COLO829 (cell line): ENCODE measurements at regions not wholly inside any gene's neighbourhood (a gene's known extent, or its start where the extent isn't known, plus 50 kb on each side); places are given as distances from the start of the nearest gene placed in this dataset.

ENCODE experiments used
- DNase-seq: peaks from one replicate; pipeline ENCODE4 v3.0.0; 2012; ENCODE audit warnings: low spot score

DNA sequence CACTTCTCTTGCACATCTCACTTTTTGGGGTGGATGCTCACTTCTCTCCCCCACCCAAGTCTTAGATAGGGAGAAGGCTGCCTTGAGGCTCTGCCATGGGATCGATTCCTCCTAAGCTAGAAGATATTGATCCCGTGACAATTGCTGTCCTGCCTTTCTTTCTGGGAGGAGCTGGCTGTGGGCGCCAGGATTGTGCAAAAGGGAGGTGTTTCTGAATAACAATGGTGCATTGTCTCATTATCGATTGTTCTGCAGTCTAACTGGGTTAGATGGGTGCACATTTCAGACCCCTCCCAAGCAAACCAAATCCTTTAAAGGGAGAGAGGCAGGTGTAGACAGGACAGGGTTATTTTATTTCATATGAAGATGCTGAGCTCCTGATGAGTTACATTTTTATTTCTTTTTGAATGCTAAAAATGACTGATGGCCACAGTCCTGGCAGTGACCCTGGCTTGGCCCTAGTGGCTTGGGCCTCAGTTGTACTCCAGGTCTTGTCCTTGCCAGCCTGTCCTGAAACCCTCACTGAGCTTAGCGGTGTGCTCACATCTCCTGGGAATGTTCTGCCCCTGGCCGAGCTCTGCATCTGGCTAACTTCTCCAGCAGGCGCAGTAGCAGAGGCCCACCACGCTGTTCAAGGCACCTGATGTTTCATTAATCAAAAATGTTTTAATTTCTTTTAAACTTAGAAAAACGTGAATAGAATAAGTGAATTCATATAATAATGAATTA, 99.0 kb upstream of the KAZN start:
- no peak for DNase-seq

- no peak for DNase-seq
Observed at GRCh38 chr1:14500041-14500440, 98.4 kb upstream of the KAZN start.

DNA sequence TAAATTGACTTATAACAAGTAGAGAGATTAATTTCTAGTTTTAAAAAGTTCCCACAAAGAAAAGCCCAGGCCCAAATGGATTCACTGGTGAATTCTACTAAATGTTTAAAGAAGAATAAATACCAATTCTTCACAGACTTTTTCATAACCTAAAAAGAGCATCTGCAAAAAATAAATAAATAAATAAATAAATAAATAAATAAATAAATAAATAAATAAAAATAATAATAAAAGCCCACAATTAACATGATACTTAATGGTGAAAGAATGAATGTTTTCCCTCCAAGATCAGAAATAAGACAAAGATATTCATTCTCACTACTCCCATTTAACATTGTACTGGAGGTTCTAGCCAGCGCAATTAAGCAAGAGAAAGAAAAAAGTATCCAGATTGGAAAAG, 97.6 kb upstream of the KAZN start:
- no peak for DNase-seq

DNA sequence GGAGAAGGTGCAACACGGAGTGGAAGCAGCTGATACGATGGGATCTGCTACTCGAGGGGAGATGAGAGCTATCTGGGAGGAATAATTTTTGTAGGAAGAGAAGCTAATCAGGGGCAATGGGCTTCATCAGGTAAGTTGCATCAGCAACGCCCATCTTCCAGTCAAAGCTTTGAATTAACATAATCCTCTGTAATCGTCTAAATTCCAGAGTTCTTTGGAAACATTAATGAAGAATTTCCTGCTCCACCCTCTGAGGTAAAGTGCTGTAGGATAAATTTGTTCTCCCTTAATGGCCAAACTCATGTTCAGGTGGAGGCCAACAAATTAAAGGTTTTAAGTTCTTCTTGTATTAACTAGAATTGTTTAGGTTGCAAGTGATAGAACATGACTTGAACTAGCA, 94.0 kb upstream of the KAZN start:
- DNase-seq = no peak

DNA sequence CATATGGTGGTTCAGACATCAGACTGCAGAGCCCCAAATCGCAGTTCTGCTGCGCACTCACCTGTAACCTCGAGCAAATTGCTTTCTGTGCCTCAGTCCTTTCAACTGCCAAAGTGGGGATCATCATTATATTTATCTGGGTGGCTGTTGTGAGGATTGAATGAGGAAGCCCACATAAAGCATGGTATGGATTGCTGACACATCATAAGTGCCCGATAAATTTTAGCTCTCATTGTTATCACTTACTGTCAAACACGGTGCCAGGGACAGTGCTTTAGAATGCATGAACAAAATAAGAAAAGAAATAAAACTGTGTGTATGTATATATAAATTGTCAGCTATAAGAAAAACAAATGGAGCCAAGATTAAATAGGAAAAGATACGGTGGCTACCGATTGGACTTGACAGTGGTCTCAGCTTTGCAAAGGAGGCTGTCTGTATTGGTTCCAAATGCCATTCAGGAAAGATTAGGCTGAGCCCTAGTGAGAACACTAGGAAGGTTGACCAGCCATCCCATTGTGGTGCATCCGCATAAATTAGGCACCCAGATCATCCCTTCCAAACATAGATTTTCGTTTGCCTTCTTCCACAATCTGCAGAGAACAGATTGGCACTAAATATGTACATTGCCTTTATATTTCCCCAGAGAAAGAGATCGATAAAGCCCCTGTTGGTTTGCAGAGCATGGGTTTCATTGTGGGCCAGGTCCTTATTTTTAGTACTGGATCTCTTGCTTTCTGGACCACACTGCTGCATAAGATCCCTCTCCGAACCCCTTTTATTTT, 91.8 kb upstream of the KAZN start:
- DNase-seq = no peak

GRCh38 chr1:14507262-14507661, 91.2 kb upstream of the KAZN start:
- DNase-seq = no peak

DNA sequence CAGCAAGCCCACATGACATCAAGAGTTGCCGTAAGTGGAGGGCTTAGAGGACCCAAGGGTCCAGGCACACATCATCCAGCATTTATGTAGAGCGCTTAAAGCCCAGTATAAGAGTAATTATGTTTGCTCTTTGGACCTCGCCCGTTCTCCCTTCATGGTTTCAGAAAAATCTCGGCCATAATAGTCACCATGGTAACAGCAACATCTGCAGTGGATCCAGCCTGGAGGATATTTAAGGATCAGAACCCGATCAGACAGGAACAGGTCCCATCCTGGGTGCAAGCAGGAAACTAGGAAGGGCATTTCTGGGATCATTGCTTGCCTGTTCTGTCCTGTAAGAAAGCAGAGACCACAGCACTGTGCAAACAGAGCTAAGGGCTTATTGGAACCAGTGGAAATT, 89.9 kb upstream of the KAZN start:
- no peak for DNase-seq

- peak; percentile 20 for DNase-seq
Observed at GRCh38 chr1:14511166-14511680, 87.3 kb upstream of the KAZN start.

DNA sequence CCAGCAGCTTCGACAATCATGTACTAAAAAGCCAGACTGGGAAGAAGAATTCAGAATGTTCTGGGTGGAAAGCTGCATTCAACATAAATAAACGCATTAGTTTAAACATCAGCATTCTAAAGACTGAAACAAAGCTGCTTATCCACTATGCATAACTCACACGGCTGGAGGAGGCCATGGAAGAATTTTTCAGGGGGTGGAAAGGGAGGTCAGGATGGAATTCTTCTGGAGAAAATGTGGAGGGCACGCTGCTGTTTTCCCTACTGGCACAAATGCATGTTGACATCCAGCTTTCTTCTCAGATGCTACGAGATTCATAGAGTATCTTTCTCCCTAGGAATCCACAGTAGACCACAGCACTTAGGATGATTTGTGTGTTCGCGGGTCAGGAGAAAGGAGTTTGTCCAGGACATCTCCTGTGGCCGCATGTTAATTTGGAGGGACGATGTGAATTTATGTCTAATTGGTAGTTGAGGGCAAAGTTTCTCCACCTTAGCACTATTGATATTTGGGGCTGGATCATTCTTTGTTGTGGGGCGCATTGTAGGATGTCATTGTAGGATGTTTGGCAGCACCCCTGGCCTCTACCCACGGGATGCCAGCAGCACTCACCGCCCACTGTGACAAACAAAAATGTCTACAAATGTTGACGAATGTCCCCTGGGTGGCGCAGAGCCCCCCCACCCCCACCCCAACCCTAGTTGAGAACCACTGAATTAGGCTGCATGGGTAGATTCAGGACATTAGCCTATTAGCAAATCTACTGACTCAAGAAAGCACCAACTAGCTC, 86.5 kb upstream of the KAZN start:
- DNase-seq = no peak

DNA sequence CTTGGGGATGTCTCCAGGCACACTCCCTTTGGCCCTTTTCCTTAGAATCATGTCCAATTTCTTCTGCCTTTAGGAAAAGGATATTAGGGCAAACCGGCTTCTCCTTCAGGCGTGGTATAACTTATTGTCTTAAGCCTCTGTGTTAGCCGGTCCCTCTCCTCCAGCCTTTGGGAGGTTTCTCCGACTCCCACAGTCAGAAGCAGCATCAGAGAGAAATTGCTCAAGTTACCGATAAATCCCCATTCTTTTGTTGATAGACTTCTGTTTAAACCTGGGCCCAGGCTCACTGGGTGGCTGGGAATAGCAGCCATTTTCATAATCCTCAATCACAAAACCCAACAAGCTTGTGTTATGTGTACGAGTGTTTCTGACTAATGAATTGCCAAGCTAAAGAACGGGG, 85.4 kb upstream of the KAZN start:
- no peak for DNase-seq

GRCh38 chr1:14514739-14515138, 83.7 kb upstream of the KAZN start:
- DNase-seq = no peak

GRCh38 chr1:14516974-14517840, 81.3 kb upstream of the KAZN start:
- no peak for DNase-seq

GRCh38 chr1:14517841-14518180, 80.7 kb upstream of the KAZN start:
- DNase-seq = no peak

GRCh38 chr1:14519976-14520375, 78.5 kb upstream of the KAZN start:
- no peak for DNase-seq

DNA sequence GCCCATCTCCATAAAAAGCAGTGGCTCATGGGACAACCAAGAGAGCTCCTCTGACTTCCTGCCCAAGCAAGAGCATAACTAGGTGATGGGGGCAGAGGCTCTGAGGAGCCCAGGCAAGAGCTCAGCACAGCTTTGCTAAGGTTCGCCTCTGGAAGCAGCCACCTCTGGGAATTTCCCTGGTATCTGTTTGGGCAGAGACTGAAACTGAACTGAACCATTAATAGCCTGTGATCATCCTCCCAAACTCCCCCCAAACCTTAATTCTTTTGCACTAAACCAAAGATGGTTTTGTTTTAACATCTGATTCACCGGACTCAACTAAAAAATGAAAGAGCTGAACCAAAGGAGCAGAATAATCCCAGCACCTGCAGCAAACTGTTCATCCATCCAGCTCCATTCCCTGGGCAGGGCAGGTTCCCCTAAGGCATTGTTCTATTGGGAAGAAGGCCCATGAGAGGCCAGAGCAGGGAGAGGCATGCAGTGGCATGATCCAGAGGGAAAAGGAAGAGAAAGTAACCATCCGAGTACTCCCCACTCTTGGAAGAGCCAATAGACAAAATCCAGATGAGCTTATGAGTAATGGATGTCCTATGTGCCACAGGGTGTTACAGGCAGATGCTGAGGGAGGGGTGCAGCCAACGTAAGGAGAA, 77.8 kb upstream of the KAZN start:
- no peak for DNase-seq

GRCh38 chr1:14521622-14522021, 76.9 kb upstream of the KAZN start:
- no peak for DNase-seq

GRCh38 chr1:14522077-14522925, 76.2 kb upstream of the KAZN start:
- DNase-seq = no peak

DNA sequence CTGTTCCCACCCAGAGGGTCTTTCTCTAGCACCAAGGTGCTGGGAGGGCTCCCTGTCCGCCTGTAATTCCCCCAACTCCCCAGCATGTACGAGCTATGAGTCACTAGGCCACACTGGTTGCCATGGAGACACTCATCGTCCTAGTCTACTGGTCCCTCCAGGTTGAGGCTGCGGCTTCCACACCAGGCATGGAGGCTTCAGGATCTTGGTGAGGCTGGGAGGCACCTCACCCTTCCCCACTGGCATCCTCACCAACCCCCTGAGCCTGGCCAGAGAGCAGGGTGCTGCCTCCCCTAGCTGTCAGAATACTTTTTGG, 75.6 kb upstream of the KAZN start:
- DNase-seq = no peak

- no peak for DNase-seq
Observed at GRCh38 chr1:14524826-14525636, 73.5 kb upstream of the KAZN start.

- no peak for DNase-seq
Observed at GRCh38 chr1:14529475-14529874, 69.0 kb upstream of the KAZN start.
